ENCODE measurements at regions not wholly inside any gene's neighbourhood (a gene's known extent, or its start where the extent isn't known, plus 50 kb on each side); places are given as distances from the start of the nearest gene placed in this dataset.

DNA sequence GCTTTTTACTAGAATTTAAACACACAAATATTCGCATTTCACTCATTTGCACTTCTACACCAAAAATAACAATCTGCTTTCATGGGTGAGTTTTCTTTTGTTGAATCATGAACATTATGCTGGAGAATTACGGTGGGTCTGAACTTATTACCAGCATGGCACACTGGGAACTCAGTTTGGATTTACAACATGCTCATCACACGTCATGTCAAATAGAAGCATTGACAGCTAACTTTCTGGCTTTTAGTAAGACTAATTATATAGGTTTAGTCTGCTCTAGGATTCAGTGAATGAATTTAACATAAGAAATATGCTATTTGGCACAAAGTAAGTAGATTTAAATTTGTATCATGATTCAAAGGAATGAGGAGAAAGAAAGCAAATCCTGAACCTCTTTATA lies 290.4 kb downstream of the TMEM167A start (continued):
- no peak for TF ChIP-seq ZNF425 (CRISPR knock-in tag; conservative IDR thresholded peaks at IDR 0.05)
- no peak for TF ChIP-seq GRHL2 (CRISPR knock-in tag; IDR thresholded peaks at IDR 0.05; ENCODE audit: insufficient replicate concordance, severe bottlenecking)
- TF ChIP-seq NFYB (CRISPR knock-in tag; conservative IDR thresholded peaks at IDR 0.05; ENCODE audit: low read depth): no peak
- no peak for TF ChIP-seq GTF2I (CRISPR knock-in tag; conservative IDR thresholded peaks at IDR 0.05)
- no peak for TF ChIP-seq ZNF263 (CRISPR knock-in tag; IDR thresholded peaks at IDR 0.05; ENCODE audit: low read depth)
- TF ChIP-seq AFF4 (CRISPR knock-in tag; IDR thresholded peaks at IDR 0.05; ENCODE audit: borderline replicate concordance): no peak
- TF ChIP-seq ZNF317 (CRISPR knock-in tag; IDR thresholded peaks at IDR 0.05; ENCODE audit: borderline replicate concordance, low read depth): no peak
- TF ChIP-seq, protein P1, sequence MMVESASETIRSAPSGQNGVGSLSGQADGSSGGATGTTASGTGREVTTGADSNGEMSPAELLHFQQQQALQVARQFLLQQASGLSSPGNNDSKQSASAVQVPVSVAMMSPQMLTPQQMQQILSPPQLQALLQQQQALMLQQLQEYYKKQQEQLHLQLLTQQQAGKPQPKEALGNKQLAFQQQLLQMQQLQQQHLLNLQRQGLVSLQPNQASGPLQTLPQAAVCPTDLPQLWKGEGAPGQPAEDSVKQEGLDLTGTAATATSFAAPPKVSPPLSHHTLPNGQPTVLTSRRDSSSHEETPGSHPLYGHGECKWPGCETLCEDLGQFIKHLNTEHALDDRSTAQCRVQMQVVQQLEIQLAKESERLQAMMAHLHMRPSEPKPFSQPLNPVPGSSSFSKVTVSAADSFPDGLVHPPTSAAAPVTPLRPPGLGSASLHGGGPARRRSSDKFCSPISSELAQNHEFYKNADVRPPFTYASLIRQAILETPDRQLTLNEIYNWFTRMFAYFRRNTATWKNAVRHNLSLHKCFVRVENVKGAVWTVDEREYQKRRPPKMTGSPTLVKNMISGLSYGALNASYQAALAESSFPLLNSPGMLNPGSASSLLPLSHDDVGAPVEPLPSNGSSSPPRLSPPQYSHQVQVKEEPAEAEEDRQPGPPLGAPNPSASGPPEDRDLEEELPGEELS (CRISPR knock-in tag; IDR thresholded peaks at IDR 0.05): no peak
- no peak for TF ChIP-seq SMAD3 (CRISPR knock-in tag; IDR thresholded peaks at IDR 0.05; ENCODE audit: borderline replicate concordance)
- no peak for TF ChIP-seq USF1 (CRISPR knock-in tag; IDR thresholded peaks at IDR 0.05)

- Mint-ChIP-seq H3K4me3 (no peak overlapping the region), H3K4me1 (peaks cover 18% of the 10 kb centered on the region), H3K27ac (no peak overlapping the region), H3K36me3 (no peaks in the 10 kb centered on the region), H3K9me3 (peaks cover 4% of the 10 kb centered on the region), H3K27me3 (ENCODE audit: low read depth) (no peaks in the 10 kb centered on the region)
- ChIA-PET CTCF (interaction anchor here (1.4 kb wide), 1 partner anchor 9 kb away, joined by 3 read pairs; no protein-coding TSS in a partner anchor), POLR2A (no interaction called here)
- no peak for TF ChIP-seq NFATC4 (CRISPR knock-in tag; IDR thresholded peaks at IDR 0.05)
- TF ChIP-seq ZBTB21 (CRISPR knock-in tag; IDR thresholded peaks at IDR 0.05; ENCODE audit: borderline replicate concordance): no peak
- TF ChIP-seq PREB (CRISPR knock-in tag; IDR thresholded peaks at IDR 0.05; ENCODE audit: borderline replicate concordance): no peak
- no peak for TF ChIP-seq ZNF671 (CRISPR knock-in tag; IDR thresholded peaks at IDR 0.05)
- DNase-seq (ENCODE audit: low spot score): no peak
- ATAC-seq: no peak
These were observed 291.2 kb downstream of the TMEM167A start for GRCh38 chr5:82785882-82786509.
